Islet precursor cell (in vitro differentiated cells): ENCODE measurements at regions not wholly inside any gene's neighbourhood (a gene's known extent, or its start where the extent isn't known, plus 50 kb on each side); places are given as distances from the start of the nearest gene placed in this dataset.

ENCODE experiments used
- DNase-seq: peaks from one replicate; pipeline ENCODE4 v3.0.0-alpha.2; 2018

- DNase-seq, result no peak
These were observed 431.7 kb downstream of the CDH26 start for GRCh38 chr20:60389882-60390281.

- no peak for DNase-seq
These were observed 437.8 kb downstream of the CDH26 start for GRCh38 chr20:60395991-60396390.

GRCh38 chr20:60400567-60400966, 442.3 kb downstream of the CDH26 start:
- DNase-seq, result no peak

- DNase-seq, result no peak
These were observed 444.2 kb downstream of the CDH26 start for GRCh38 chr20:60402189-60403058.

- DNase-seq, result peak; percentile 62
These were observed 445.0 kb downstream of the CDH26 start for GRCh38 chr20:60403105-60403741.

- no peak for DNase-seq
These were observed 449.0 kb downstream of the CDH26 start for GRCh38 chr20:60407011-60407771.

- DNase-seq, result no peak
These were observed 449.7 kb downstream of the CDH26 start for GRCh38 chr20:60407938-60408337.

GRCh38 chr20:60408435-60408834, 450.2 kb downstream of the CDH26 start:
- no peak for DNase-seq

- DNase-seq, result no peak
These were observed 452.5 kb downstream of the CDH26 start for GRCh38 chr20:60410618-60411264.

GRCh38 chr20:60411813-60412212, 453.6 kb downstream of the CDH26 start:
- DNase-seq, result no peak

- DNase-seq, result no peak
These were observed 462.5 kb downstream of the CDH26 start for GRCh38 chr20:60420676-60421229.

GRCh38 chr20:60422848-60423247, 464.6 kb downstream of the CDH26 start:
- DNase-seq, result no peak

GRCh38 chr20:60424267-60424902, 466.2 kb downstream of the CDH26 start:
- DNase-seq, result no peak

- no peak for DNase-seq
These were observed 469.3 kb downstream of the CDH26 start for GRCh38 chr20:60427516-60427915.

- no peak for DNase-seq
These were observed 470.4 kb downstream of the CDH26 start for GRCh38 chr20:60428651-60429050.

GRCh38 chr20:60430516-60431001, 472.3 kb downstream of the CDH26 start:
- DNase-seq, result no peak

- DNase-seq, result no peak
These were observed 473.1 kb downstream of the CDH26 start for GRCh38 chr20:60431349-60431748.

GRCh38 chr20:60437418-60437817, 479.2 kb downstream of the CDH26 start:
- DNase-seq, result no peak

GRCh38 chr20:60446267-60447111, 488.3 kb downstream of the CDH26 start:
- no peak for DNase-seq

GRCh38 chr20:60447703-60448102, 489.5 kb downstream of the CDH26 start:
- DNase-seq, result peak; percentile 62
